Subcutaneous abdominal adipose tissue (tissue), 5 donors: ENCODE measurements at regions not wholly inside any gene's neighbourhood (a gene's known extent, or its start where the extent isn't known, plus 50 kb on each side); places are given as distances from the start of the nearest gene placed in this dataset.

ENCODE experiments used
- H3K27ac ChIP-seq: one replicate; pipeline ENCODE4 v1.7.0; 2013; ENCODE audit warnings: low read depth, mild to moderate bottlenecking, inconsistent platforms, low read length, moderate library complexity
- H3K27me3 ChIP-seq, 5 donors: one replicate each; pipeline ENCODE4 v1.7.0; 2013; ENCODE audit warnings: low read length in 5 of 5, inconsistent platforms in 1 of 5; ENCODE audit not compliant: control insufficient read depth in 5 of 5, insufficient read depth in 4 of 5
- H3K36me3 ChIP-seq, 5 donors: one replicate each; pipeline ENCODE4 v1.7.0; 2013; ENCODE audit warnings: low read length in 5 of 5; ENCODE audit not compliant: control insufficient read depth in 5 of 5, insufficient read depth in 5 of 5
- H3K4me1 ChIP-seq, 5 donors: one replicate each; pipeline ENCODE4 v1.7.0; 2013; ENCODE audit warnings: low read length in 5 of 5, mild to moderate bottlenecking in 3 of 5, moderate library complexity in 1 of 5; ENCODE audit not compliant: control insufficient read depth in 5 of 5, insufficient read depth in 5 of 5
- H3K4me3 ChIP-seq, 5 donors: one replicate each; pipeline ENCODE4 v1.7.0; 2013; ENCODE audit warnings: low read length in 5 of 5, low read depth in 1 of 5
- H3K9ac ChIP-seq, 5 donors: one replicate each; pipeline ENCODE4 v1.7.0; 2013; ENCODE audit warnings: low read length in 5 of 5, mild to moderate bottlenecking in 4 of 5, moderate library complexity in 3 of 5
- H3K9me3 ChIP-seq, 5 donors: one replicate each; pipeline ENCODE4 v1.7.0; 2013; ENCODE audit warnings: low read length in 5 of 5; ENCODE audit not compliant: control insufficient read depth in 5 of 5
- donor health status: healthy.
- donor health status: healthy.
- donor health status: healthy.
- donor health status: healthy.
- donor health status: healthy.

GRCh38 chr2:221822416-221822815 lies 250.3 kb upstream of the EPHA4 start:
- Histone ChIP-seq H3K27me3 (no peaks in the 10 kb centered on the region), H3K9ac (no peak overlapping the region), H3K9me3 (no peaks in the 10 kb centered on the region), H3K36me3 (no peaks in the 10 kb centered on the region), H3K4me3 (no peak overlapping the region), H3K4me1 (no peaks in the 10 kb centered on the region), H3K27ac (no peak overlapping the region)

- Histone ChIP-seq H3K9me3 (no peaks in the 10 kb centered on the region), H3K36me3 (no peaks in the 10 kb centered on the region), H3K27ac (no peak overlapping the region), H3K27me3 (no peaks in the 10 kb centered on the region), H3K4me3 (no peak overlapping the region), H3K9ac (no peak overlapping the region), H3K4me1 (no peaks in the 10 kb centered on the region)
Measured at GRCh38 chr2:221818616-221819320, 246.7 kb upstream of the EPHA4 start.

DNA sequence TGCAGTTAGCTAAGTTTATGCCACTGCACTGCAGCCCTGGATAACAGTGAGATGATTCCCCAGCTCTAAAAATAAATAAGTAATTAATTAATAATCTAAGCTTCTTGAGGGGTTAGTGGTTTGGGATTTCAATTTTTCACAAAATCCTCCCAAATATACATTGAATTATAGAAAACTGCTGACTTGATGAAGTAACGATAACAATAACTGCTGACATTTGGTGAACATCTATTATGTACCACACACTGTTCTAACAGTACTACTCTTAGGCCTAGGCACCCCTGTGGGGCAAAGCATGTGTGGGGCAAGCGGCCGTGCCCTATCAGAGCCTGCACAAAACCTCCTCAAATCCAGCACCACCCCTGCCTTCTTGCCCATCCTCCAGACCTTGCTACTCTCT lies 245.8 kb upstream of the EPHA4 start:
- H3K36me3 ChIP-seq, result no peaks in the 10 kb centered on the region
- H3K9me3 ChIP-seq, result no peaks in the 10 kb centered on the region
- no peak overlapping the region for H3K9ac ChIP-seq
- H3K27ac ChIP-seq, result no peak overlapping the region
- H3K4me1 ChIP-seq, result no peaks in the 10 kb centered on the region
- no peak overlapping the region for H3K4me3 ChIP-seq
- no peaks in the 10 kb centered on the region for H3K27me3 ChIP-seq

DNA sequence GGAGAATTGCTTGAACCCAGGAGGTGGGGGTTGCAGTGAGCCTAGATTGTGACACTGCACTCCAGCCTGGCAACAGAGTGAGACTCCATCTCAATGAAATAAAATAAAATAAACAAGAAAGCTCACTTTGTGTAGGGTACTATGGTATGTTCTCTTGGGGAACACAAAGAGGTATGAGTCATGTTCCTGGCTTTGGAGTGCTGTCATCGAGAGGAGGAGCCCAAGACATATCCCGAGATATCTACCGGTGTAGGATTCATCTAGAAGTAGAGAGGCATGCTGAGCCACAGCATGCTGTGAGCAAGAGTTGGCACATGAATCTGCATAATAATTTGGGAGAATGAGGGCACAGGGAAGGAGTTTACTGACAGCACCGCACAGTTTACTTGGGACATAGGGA lies 244.9 kb upstream of the EPHA4 start:
- Histone ChIP-seq H3K27me3 (no peaks in the 10 kb centered on the region), H3K4me1 (peaks cover 0 to 4% (median 0%) of the 10 kb centered on the region in 5 donors), H3K9ac (no peak overlapping the region), H3K4me3 (no peak overlapping the region), H3K27ac (no peak overlapping the region), H3K36me3 (no peaks in the 10 kb centered on the region), H3K9me3 (no peaks in the 10 kb centered on the region)

- no peak overlapping the region for H3K4me3 ChIP-seq
- no peak overlapping the region for H3K27ac ChIP-seq
- H3K4me1 ChIP-seq, result peaks cover 0 to 4% (median 0%) of the 10 kb centered on the region in 5 donors
- H3K27me3 ChIP-seq, result no peaks in the 10 kb centered on the region
- no peaks in the 10 kb centered on the region for H3K36me3 ChIP-seq
- H3K9me3 ChIP-seq, result no peaks in the 10 kb centered on the region
- no peak overlapping the region for H3K9ac ChIP-seq
Measured at GRCh38 chr2:221816566-221816965, 244.5 kb upstream of the EPHA4 start.

- Histone ChIP-seq H3K4me3 (no peak overlapping the region), H3K9ac (no peak overlapping the region), H3K27me3 (no peaks in the 10 kb centered on the region), H3K27ac (no peak overlapping the region), H3K4me1 (peaks cover 0 to 4% (median 0%) of the 10 kb centered on the region in 5 donors), H3K36me3 (no peaks in the 10 kb centered on the region), H3K9me3 (no peaks in the 10 kb centered on the region)
Measured at GRCh38 chr2:221810650-221811049, 238.5 kb upstream of the EPHA4 start.

GRCh38 chr2:221810245-221810644 lies 238.1 kb upstream of the EPHA4 start:
- Histone ChIP-seq H3K27ac (no peak overlapping the region), H3K27me3 (no peaks in the 10 kb centered on the region), H3K9ac (no peak overlapping the region), H3K4me1 (peaks cover 0 to 4% (median 0%) of the 10 kb centered on the region in 5 donors), H3K36me3 (no peaks in the 10 kb centered on the region), H3K4me3 (no peak overlapping the region), H3K9me3 (no peaks in the 10 kb centered on the region)

- Histone ChIP-seq H3K9me3 (no peaks in the 10 kb centered on the region), H3K27me3 (no peaks in the 10 kb centered on the region), H3K9ac (no peak overlapping the region), H3K27ac (no peak overlapping the region), H3K4me3 (no peak overlapping the region), H3K4me1 (peaks cover 0 to 4% (median 0%) of the 10 kb centered on the region in 5 donors), H3K36me3 (no peaks in the 10 kb centered on the region)
Measured at GRCh38 chr2:221808488-221808887, 236.4 kb upstream of the EPHA4 start.

DNA sequence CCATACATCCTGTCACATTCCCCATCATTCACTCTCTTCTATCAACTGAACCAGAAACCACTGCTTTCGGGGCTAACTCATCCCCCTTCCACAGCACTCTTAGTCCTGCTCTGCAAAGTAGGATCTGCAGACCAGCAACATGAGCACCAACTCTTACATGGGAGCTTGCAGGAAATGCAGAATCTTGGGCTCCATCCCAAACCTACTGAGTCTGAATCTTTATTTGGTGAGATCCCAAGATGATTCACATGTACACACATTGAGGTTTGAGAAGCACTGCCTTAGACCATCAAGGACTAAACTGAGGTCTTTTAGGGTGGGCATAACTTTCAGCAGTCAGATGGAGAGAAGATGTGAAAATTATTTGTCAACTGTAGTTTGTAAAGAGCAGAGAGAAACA lies 235.6 kb upstream of the EPHA4 start:
- no peaks in the 10 kb centered on the region for H3K36me3 ChIP-seq
- no peak overlapping the region for H3K4me3 ChIP-seq
- H3K27ac ChIP-seq, result no peak overlapping the region
- H3K27me3 ChIP-seq, result no peaks in the 10 kb centered on the region
- no peaks in the 10 kb centered on the region for H3K9me3 ChIP-seq
- H3K4me1 ChIP-seq, result peaks cover 0 to 4% (median 0%) of the 10 kb centered on the region in 5 donors
- H3K9ac ChIP-seq, result no peak overlapping the region

DNA sequence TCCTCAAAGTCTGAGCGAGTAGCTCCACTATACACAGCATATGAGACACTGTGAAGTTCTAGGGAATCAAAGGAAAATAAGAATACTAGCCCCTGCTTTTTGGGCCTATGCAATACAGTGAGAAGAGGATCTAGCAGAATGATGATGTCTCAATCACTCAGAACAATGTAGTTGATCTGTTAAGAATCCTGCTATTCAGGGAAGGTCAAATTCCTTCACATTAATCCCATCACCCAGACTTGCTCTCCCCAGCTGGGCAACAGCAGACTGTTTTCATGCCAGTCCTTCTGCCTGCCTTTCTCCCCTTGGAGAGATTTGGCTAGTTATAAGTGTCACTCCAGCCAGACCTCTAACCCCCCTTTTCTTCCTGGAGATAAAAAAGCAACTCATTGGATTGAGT lies 230.0 kb upstream of the EPHA4 start:
- H3K9me3 ChIP-seq, result no peaks in the 10 kb centered on the region
- no peaks in the 10 kb centered on the region for H3K4me1 ChIP-seq
- H3K4me3 ChIP-seq, result no peak overlapping the region
- no peaks in the 10 kb centered on the region for H3K27me3 ChIP-seq
- no peak overlapping the region for H3K9ac ChIP-seq
- H3K36me3 ChIP-seq, result no peaks in the 10 kb centered on the region
- H3K27ac ChIP-seq, result no peak overlapping the region
